Liver (tissue), 8 donors: ENCODE measurements at regions not wholly inside any gene's neighbourhood (a gene's known extent, or its start where the extent isn't known, plus 50 kb on each side); places are given as distances from the start of the nearest gene placed in this dataset.

Experiments
- DNase-seq: peaks from one replicate; pipeline ENCODE4 v3.0.0-alpha.2; 2017; ENCODE audit warnings: low spot score
- H3K27ac ChIP-seq, 2 donors: one replicate each; pipeline ENCODE4 v1.7.0; 2013; ENCODE audit warnings: inconsistent platforms in 2 of 2, low read length in 2 of 2, control low read depth in 1 of 2, low read depth in 1 of 2, mild to moderate bottlenecking in 1 of 2
- H3K27me3 ChIP-seq, 4 donors: one replicate each; pipeline versions ENCODE4 v1.6.1 to v1.7.0; 2013; ENCODE audit warnings: low read length in 3 of 4, inconsistent platforms in 1 of 4, mild to moderate bottlenecking in 1 of 4, moderate library complexity in 1 of 4; ENCODE audit not compliant: control insufficient read depth in 4 of 4, insufficient read depth in 4 of 4
- H3K36me3 ChIP-seq, 4 donors: one replicate each; pipeline versions ENCODE4 v1.6.1 to v1.7.0; 2013; ENCODE audit warnings: low read length in 3 of 4, mild to moderate bottlenecking in 3 of 4, low read depth in 1 of 4, moderate library complexity in 1 of 4; ENCODE audit not compliant: control insufficient read depth in 4 of 4, insufficient read depth in 3 of 4
- H3K4me1 ChIP-seq, 4 donors: one replicate each; pipeline versions ENCODE4 v1.6.1 to v1.7.0; 2013; ENCODE audit warnings: low read length in 3 of 4, mild to moderate bottlenecking in 3 of 4, moderate library complexity in 1 of 4; ENCODE audit not compliant: control insufficient read depth in 4 of 4, insufficient read depth in 4 of 4
- H3K4me3 ChIP-seq, 3 donors: one replicate each; pipeline versions ENCODE4 v1.6.1 to v1.7.0; 2013; ENCODE audit warnings: low read length in 3 of 3, control low read depth in 1 of 3, low read depth in 1 of 3, mild to moderate bottlenecking in 1 of 3
- H3K9ac ChIP-seq, 2 donors: one replicate each; pipeline ENCODE4 v1.7.0; 2013; ENCODE audit warnings: low read length in 2 of 2, mild to moderate bottlenecking in 2 of 2, moderate library complexity in 2 of 2, control low read depth in 1 of 2, low read depth in 1 of 2
- H3K9me3 ChIP-seq, 4 donors: one replicate each; pipeline versions ENCODE4 v1.6.1 to v1.7.0; 2013; ENCODE audit warnings: low read length in 3 of 4; ENCODE audit not compliant: control insufficient read depth in 4 of 4
- EGR1 ChIP-seq, 2 donors: IDR thresholded peaks; 2 replicates each; pipeline ENCODE4 v1.6.1; 2016 to 2018; ENCODE audit warnings: antibody characterized with exemption in 2 of 2, low read depth in 2 of 2
- FOXA1 ChIP-seq: IDR thresholded peaks from 2 replicates; pipeline ENCODE4 v1.6.1; 2016; ENCODE audit warnings: antibody characterized with exemption
- FOXA2 ChIP-seq: IDR thresholded peaks from 2 replicates; pipeline ENCODE4 v1.6.1; 2016; ENCODE audit warnings: antibody characterized with exemption
- GABPA ChIP-seq, 2 donors: IDR thresholded peaks in 1 of 2; conservative IDR thresholded peaks in 1 of 2; 2 replicates each; pipeline ENCODE4 v1.6.1; 2016; ENCODE audit warnings: antibody characterized with exemption in 2 of 2, mild to moderate bottlenecking in 1 of 2, moderate library complexity in 1 of 2
- HNF4A ChIP-seq, 2 donors: conservative IDR thresholded peaks; 2 replicates each; pipeline ENCODE4 v1.6.1; 2016; ENCODE audit warnings: antibody characterized with exemption in 2 of 2, mild to moderate bottlenecking in 2 of 2
- HNF4G ChIP-seq: IDR thresholded peaks from 2 replicates; pipeline ENCODE4 v1.6.1; 2016; ENCODE audit warnings: antibody characterized with exemption
- JUND ChIP-seq, 2 donors: IDR thresholded peaks; 2 replicates each; pipeline ENCODE4 v1.6.1; 2016; ENCODE audit warnings: antibody characterized with exemption in 2 of 2
- NR2F2 ChIP-seq: IDR thresholded peaks from 2 replicates; pipeline ENCODE4 v1.6.1; 2016; ENCODE audit warnings: antibody characterized with exemption
- RAD21 ChIP-seq, 2 donors: IDR thresholded peaks; 2 replicates each; pipeline ENCODE4 v1.6.1; 2016; ENCODE audit warnings: antibody characterized with exemption in 2 of 2, mild to moderate bottlenecking in 2 of 2
- RXRA ChIP-seq, 2 donors: IDR thresholded peaks; 2 replicates each; pipeline ENCODE4 v1.6.1; 2017 to 2018; ENCODE audit warnings: antibody characterized with exemption in 2 of 2, mild to moderate bottlenecking in 1 of 2
- SP1 ChIP-seq: IDR thresholded peaks from 2 replicates; pipeline ENCODE4 v1.6.1; 2018; ENCODE audit warnings: antibody characterized with exemption, mild to moderate bottlenecking
- TAF1 ChIP-seq: conservative IDR thresholded peaks from 2 replicates; pipeline ENCODE4 v1.6.1; 2016; ENCODE audit warnings: antibody characterized with exemption, mild to moderate bottlenecking
- YY1 ChIP-seq: IDR thresholded peaks from 2 replicates; pipeline ENCODE4 v1.6.1; 2016; ENCODE audit warnings: antibody characterized with exemption, mild to moderate bottlenecking
- WGBS: extraction: QIAGEN DNeasy Blood & Tissue Kit; methylation state at CpG from one replicate; pipeline ENCODE4 v1.1.7; 2013; 5-methylcytosine and 5-hydroxymethylcytosine counted together
- TF ChIP-seq, protein P1 (sequence below): IDR thresholded peaks from 2 replicates; pipeline ENCODE4 v1.6.1; 2016; ENCODE audit warnings: antibody characterized with exemption, mild to moderate bottlenecking
- TF ChIP-seq, protein P2 (sequence below): IDR thresholded peaks from 2 replicates; pipeline ENCODE4 v1.6.1; 2016; ENCODE audit warnings: antibody characterized with exemption
- TF ChIP-seq, protein P3 (sequence below): fragments of 150-350 bp; IDR thresholded peaks from 2 replicates; pipeline ENCODE4 v1.5.1; 2017; ENCODE audit warnings: improper control_type of control experiment, low read depth, low read length; ENCODE audit not compliant: missing input control
- TF ChIP-seq, protein P4 (sequence below): IDR thresholded peaks from 2 replicates; pipeline ENCODE4 v1.6.1; 2016; ENCODE audit warnings: antibody characterized with exemption
- TF ChIP-seq, protein P5 (sequence below): IDR thresholded peaks from 2 replicates; pipeline ENCODE4 v1.6.1; 2016; ENCODE audit warnings: antibody characterized with exemption
- donor health status: healthy.
- donor health status: healthy.
- donor health status: healthy.
- donor health status: healthy.
- donor health status: healthy.

DNA sequence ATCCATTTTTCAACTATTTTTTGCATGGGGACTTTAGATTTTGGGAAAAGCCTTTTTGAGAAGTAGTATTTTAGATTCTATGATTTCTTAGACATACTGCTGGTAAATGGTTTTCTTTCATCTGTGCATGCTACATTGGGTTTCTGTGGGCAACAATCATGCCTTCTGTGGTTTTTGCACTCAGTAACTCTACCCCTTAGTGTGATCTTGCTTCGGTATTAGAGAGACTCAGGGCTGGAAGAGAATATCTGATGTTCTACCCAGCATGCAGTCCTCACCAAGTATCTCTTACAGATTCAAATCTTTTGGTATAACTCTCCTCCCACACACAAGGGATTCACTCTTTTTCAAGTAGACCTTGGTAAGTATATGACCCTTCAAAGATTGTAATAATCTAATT lies 183.0 kb downstream of the PMAIP1 start:
- Histone ChIP-seq H3K4me1 (no peaks in the 10 kb centered on the region), H3K36me3 (no peaks in the 10 kb centered on the region), H3K27ac (no peak overlapping the region), H3K9ac (no peak overlapping the region), H3K9me3 (no peaks in the 10 kb centered on the region), H3K27me3 (peaks cover 0 to 4% (median 0%) of the 10 kb centered on the region in 4 donors), H3K4me3 (no peak overlapping the region)
- 32% methylated on average over 1 of the region's 1 CpG for WGBS
- TF ChIP-seq, protein P1, sequence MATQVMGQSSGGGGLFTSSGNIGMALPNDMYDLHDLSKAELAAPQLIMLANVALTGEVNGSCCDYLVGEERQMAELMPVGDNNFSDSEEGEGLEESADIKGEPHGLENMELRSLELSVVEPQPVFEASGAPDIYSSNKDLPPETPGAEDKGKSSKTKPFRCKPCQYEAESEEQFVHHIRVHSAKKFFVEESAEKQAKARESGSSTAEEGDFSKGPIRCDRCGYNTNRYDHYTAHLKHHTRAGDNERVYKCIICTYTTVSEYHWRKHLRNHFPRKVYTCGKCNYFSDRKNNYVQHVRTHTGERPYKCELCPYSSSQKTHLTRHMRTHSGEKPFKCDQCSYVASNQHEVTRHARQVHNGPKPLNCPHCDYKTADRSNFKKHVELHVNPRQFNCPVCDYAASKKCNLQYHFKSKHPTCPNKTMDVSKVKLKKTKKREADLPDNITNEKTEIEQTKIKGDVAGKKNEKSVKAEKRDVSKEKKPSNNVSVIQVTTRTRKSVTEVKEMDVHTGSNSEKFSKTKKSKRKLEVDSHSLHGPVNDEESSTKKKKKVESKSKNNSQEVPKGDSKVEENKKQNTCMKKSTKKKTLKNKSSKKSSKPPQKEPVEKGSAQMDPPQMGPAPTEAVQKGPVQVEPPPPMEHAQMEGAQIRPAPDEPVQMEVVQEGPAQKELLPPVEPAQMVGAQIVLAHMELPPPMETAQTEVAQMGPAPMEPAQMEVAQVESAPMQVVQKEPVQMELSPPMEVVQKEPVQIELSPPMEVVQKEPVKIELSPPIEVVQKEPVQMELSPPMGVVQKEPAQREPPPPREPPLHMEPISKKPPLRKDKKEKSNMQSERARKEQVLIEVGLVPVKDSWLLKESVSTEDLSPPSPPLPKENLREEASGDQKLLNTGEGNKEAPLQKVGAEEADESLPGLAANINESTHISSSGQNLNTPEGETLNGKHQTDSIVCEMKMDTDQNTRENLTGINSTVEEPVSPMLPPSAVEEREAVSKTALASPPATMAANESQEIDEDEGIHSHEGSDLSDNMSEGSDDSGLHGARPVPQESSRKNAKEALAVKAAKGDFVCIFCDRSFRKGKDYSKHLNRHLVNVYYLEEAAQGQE, result no peak
- TF ChIP-seq FOXA1 (no peak), GABPA (IDR thresholded peaks at IDR 0.05 in 1 of 2, conservative IDR thresholded peaks at IDR 0.05 in 1 of 2) (no peak), HNF4A (conservative IDR thresholded peaks at IDR 0.05) (no peak), SP1 (no peak), JUND (IDR thresholded peaks at IDR 0.05) (no peak), FOXA2 (no peak), TAF1 (no peak), HNF4G (no peak), RXRA (IDR thresholded peaks at IDR 0.05) (no peak), YY1 (no peak), NR2F2 (no peak), RAD21 (IDR thresholded peaks at IDR 0.05) (no peak), EGR1 (IDR thresholded peaks at IDR 0.05; ENCODE audit: low read depth in 2 of 2) (no peak)
- TF ChIP-seq, protein P2, sequence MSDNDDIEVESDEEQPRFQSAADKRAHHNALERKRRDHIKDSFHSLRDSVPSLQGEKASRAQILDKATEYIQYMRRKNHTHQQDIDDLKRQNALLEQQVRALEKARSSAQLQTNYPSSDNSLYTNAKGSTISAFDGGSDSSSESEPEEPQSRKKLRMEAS, result no peak
- TF ChIP-seq, protein P3, sequence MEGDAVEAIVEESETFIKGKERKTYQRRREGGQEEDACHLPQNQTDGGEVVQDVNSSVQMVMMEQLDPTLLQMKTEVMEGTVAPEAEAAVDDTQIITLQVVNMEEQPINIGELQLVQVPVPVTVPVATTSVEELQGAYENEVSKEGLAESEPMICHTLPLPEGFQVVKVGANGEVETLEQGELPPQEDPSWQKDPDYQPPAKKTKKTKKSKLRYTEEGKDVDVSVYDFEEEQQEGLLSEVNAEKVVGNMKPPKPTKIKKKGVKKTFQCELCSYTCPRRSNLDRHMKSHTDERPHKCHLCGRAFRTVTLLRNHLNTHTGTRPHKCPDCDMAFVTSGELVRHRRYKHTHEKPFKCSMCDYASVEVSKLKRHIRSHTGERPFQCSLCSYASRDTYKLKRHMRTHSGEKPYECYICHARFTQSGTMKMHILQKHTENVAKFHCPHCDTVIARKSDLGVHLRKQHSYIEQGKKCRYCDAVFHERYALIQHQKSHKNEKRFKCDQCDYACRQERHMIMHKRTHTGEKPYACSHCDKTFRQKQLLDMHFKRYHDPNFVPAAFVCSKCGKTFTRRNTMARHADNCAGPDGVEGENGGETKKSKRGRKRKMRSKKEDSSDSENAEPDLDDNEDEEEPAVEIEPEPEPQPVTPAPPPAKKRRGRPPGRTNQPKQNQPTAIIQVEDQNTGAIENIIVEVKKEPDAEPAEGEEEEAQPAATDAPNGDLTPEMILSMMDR, result no peak
- TF ChIP-seq, protein P4, sequence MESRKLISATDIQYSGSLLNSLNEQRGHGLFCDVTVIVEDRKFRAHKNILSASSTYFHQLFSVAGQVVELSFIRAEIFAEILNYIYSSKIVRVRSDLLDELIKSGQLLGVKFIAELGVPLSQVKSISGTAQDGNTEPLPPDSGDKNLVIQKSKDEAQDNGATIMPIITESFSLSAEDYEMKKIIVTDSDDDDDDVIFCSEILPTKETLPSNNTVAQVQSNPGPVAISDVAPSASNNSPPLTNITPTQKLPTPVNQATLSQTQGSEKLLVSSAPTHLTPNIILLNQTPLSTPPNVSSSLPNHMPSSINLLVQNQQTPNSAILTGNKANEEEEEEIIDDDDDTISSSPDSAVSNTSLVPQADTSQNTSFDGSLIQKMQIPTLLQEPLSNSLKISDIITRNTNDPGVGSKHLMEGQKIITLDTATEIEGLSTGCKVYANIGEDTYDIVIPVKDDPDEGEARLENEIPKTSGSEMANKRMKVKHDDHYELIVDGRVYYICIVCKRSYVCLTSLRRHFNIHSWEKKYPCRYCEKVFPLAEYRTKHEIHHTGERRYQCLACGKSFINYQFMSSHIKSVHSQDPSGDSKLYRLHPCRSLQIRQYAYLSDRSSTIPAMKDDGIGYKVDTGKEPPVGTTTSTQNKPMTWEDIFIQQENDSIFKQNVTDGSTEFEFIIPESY, result no peak
- TF ChIP-seq, protein P5, sequence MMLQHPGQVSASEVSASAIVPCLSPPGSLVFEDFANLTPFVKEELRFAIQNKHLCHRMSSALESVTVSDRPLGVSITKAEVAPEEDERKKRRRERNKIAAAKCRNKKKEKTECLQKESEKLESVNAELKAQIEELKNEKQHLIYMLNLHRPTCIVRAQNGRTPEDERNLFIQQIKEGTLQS, result no peak
- DNase-seq, result no peak
